ENCODE measurements at regions not wholly inside any gene's neighbourhood (a gene's known extent, or its start where the extent isn't known, plus 50 kb on each side); places are given as distances from the start of the nearest gene placed in this dataset.

DNA sequence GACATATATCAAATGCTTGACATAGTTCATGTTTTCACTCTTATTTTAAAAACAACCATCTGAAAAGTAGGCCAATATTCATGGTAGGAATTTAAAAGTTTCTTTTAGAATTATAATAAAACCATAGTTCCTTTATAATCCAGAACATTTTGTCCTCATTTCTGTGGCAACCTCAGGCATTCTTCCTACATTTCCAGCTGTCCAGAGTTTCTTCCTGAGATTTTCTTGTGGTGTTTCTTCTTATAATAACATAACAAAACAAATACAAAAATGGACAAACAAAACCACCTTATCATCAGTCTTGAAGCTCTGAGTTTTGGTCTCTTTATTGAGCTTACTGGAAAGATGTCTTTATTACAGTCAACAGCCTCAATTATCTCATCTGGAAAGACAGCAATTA, 2028.6 kb upstream of the CELF4 start:
- H3K4me1 ChIP-seq (replicated peaks in 1 of 4; ENCODE audit: control insufficient read depth in 3 of 4, insufficient read depth in 4 of 4, low read length in 3 of 4) = peaks cover 0 to 14% (median 7%) of the 10 kb centered on the region in 4 experiments; a peak in 5 of 7 replicates
- H3K4me2 ChIP-seq (ENCODE audit: insufficient read depth in 1 of 2, low read depth in 2 of 2, low read length in 2 of 2) = no peak overlapping the region
- H3K4ac ChIP-seq (replicated peaks; ENCODE audit: insufficient read length, low read depth, low read length) = no peak overlapping the region
- H2AK5ac ChIP-seq (ENCODE audit: low read depth, low read length) = no peak overlapping the region
- H2BK15ac ChIP-seq (ENCODE audit: low read length) = no peak overlapping the region
- H4K91ac ChIP-seq (replicated peaks; ENCODE audit: insufficient read length, low read length) = no peak overlapping the region
- POLR2A ChIA-PET (ENCODE audit: partially characterized antibody) = no interaction called here
- no peak overlapping the region for H2AFZ ChIP-seq (ENCODE audit: low read length)
- H2BK5ac ChIP-seq (ENCODE audit: low read depth, low read length) = no peak overlapping the region
- no peak overlapping the region for H2BK20ac ChIP-seq (ENCODE audit: low read length)
- CTCF ChIA-PET (ENCODE audit: partially characterized antibody) = no interaction called here
- no peak overlapping the region for H3K14ac ChIP-seq (ENCODE audit: insufficient read length)
- no peak overlapping the region for H3K56ac ChIP-seq (replicated peaks; ENCODE audit: insufficient read length, low read depth, low read length)
- H4K20me1 ChIP-seq (replicated peaks in 1 of 2; ENCODE audit: control insufficient read depth in 1 of 2, insufficient read depth in 2 of 2, low read length in 2 of 2) = no peaks in the 10 kb centered on the region
- H3K36me3 ChIP-seq (ENCODE audit: control insufficient read depth in 2 of 4, insufficient read depth in 4 of 4, low read length in 3 of 4) = peaks cover 0 to 3% (median 2%) of the 10 kb centered on the region in 4 experiments; a peak in 4 of 8 replicates
- H3K23ac ChIP-seq (ENCODE audit: insufficient read length) = no peak overlapping the region
- DNase-seq (ENCODE audit: low read depth in 1 of 2, low spot score in 2 of 2) (no peak), FAIRE-seq (no peak)
- peaks cover 4 to 8% of the 10 kb centered on the region in 2 experiments; a peak in 2 of 4 replicates for H3K9me3 ChIP-seq (ENCODE audit: insufficient read depth in 2 of 2, low read depth in 1 of 2, low read length in 1 of 2)
- no peaks in the 10 kb centered on the region for H3K79me2 ChIP-seq (ENCODE audit: control insufficient read depth in 1 of 2, insufficient read depth in 2 of 2, low read length in 2 of 2)
- no peak overlapping the region for H2BK120ac ChIP-seq (replicated peaks; ENCODE audit: low read depth, low read length)
- H3K4me3 ChIP-seq (ENCODE audit: extremely low read depth in 1 of 4, insufficient read depth in 2 of 4, low read depth in 3 of 4, low read length in 4 of 4) = no peak overlapping the region
- H3K9ac ChIP-seq (replicated peaks in 1 of 4; ENCODE audit: extremely low read depth in 1 of 4, low read depth in 3 of 4, low read length in 3 of 4) = no peak overlapping the region
- TF ChIP-seq POLR2AphosphoS5 (IDR thresholded peaks at IDR 0.05; ENCODE audit: low read depth, low read length) (no peak), MAFK (IDR thresholded peaks at IDR 0.05; ENCODE audit: low read depth, low read length) (no peak), BCL11A (IDR thresholded peaks at IDR 0.05; ENCODE audit: low read depth in 2 of 2, low read length in 2 of 2) (no peak), ASH2L (IDR thresholded peaks at IDR 0.05; ENCODE audit: low read length) (no peak), SUZ12 (IDR thresholded peaks at IDR 0.05; ENCODE audit: low read length) (no peak), CEBPB (IDR thresholded peaks at IDR 0.05; ENCODE audit: low read depth, low read length) (no peak), JUN (IDR thresholded peaks at IDR 0.05; ENCODE audit: low read depth, low read length) (no peak), EZH2 (IDR thresholded peaks at IDR 0.05; ENCODE audit: low read depth, low read length, severe bottlenecking) (no peak), POU5F1 (IDR thresholded peaks at IDR 0.05; ENCODE audit: low read depth, low read length) (no peak), BACH1 (IDR thresholded peaks at IDR 0.05; ENCODE audit: low read length) (no peak), TBP (IDR thresholded peaks at IDR 0.05; ENCODE audit: low read depth, low read length) (no peak), RBBP5 (IDR thresholded peaks at IDR 0.05; ENCODE audit: borderline replicate concordance, low read depth, low read length) (no peak), KDM1A (IDR thresholded peaks at IDR 0.05; ENCODE audit: borderline replicate concordance, low read length) (no peak), TCF12 (IDR thresholded peaks at IDR 0.05; ENCODE audit: low read depth, low read length) (no peak), POLR2A (IDR thresholded peaks at IDR 0.05; ENCODE audit: control extremely low read depth in 1 of 2, low read depth in 2 of 2, low read length in 2 of 2) (no peak), SP2 (IDR thresholded peaks at IDR 0.05; ENCODE audit: low read length) (no peak), BRCA1 (IDR thresholded peaks at IDR 0.05; ENCODE audit: low read depth, low read length) (no peak), RAD21 (IDR thresholded peaks at IDR 0.05 in 1 of 2, conservative IDR thresholded peaks at IDR 0.05 in 1 of 2; ENCODE audit: low read depth in 2 of 2, low read length in 2 of 2) (no peak)
- H4K5ac ChIP-seq (ENCODE audit: insufficient read length, low read depth, low read length) = no peak overlapping the region
- no peaks in the 10 kb centered on the region; the same call in 1 of the 2 replicates for H3K23me2 ChIP-seq (ENCODE audit: low read depth, low read length)
- H2BK12ac ChIP-seq (ENCODE audit: low read depth, low read length) = no peak overlapping the region
- no peak overlapping the region for H3K18ac ChIP-seq (ENCODE audit: extremely low read depth, low read length)
- no peaks in the 10 kb centered on the region for H3K27me3 ChIP-seq (replicated peaks in 1 of 4; ENCODE audit: control insufficient read depth in 3 of 4, extremely low read depth in 1 of 4, insufficient read depth in 3 of 4, low read length in 3 of 4)
- no peak overlapping the region for H4K8ac ChIP-seq (ENCODE audit: extremely low read depth, insufficient read depth, low read length)
- H3K79me1 ChIP-seq (ENCODE audit: low read depth, low read length) = no peaks in the 10 kb centered on the region
- no peak overlapping the region for H3K27ac ChIP-seq (ENCODE audit: low read depth, low read length)

Measured in H1 (cell line).